ENCODE measurements at regions not wholly inside any gene's neighbourhood (a gene's known extent, or its start where the extent isn't known, plus 50 kb on each side); places are given as distances from the start of the nearest gene placed in this dataset.
A peak's percentile ranks its signal among the peaks of the same experiment; 100 is the strongest.
"Not testable (repeated sequence)": the region's sequence is repeated elsewhere in the genome, so short reads cannot be mapped to it uniquely, and the experiment has no call there.

DNA sequence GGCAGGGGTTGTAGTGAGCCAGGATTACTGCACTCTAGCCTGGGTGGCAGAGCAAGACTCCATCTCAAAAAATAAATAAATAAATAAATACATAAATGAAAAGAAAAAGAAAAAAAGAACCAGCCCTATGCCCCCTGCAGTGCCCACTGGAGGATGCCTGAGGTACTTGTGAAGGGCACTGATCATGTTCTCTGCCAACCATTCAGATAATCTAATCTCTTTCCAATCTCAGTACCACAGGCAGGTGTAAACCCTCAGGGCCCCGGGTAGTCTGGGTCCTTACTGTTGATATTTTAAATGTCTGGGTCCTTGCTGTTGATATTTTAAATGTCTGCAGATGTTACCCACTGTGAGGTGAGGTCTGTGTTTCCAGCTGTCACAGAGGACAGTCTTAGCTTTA is 321.8 kb upstream of the ADCY2 start:
- Mint-ChIP-seq H3K4me1 (no peaks in the 10 kb centered on the region), H3K27me3 (no peaks in the 10 kb centered on the region), H3K4me3 (no peak overlapping the region), H3K9me3 (peaks cover 0 to 2% (median 0%) of the 10 kb centered on the region in 3 donors), H3K36me3 (peaks cover 2% of the 10 kb centered on the region), H3K27ac (no peak overlapping the region)

DNA sequence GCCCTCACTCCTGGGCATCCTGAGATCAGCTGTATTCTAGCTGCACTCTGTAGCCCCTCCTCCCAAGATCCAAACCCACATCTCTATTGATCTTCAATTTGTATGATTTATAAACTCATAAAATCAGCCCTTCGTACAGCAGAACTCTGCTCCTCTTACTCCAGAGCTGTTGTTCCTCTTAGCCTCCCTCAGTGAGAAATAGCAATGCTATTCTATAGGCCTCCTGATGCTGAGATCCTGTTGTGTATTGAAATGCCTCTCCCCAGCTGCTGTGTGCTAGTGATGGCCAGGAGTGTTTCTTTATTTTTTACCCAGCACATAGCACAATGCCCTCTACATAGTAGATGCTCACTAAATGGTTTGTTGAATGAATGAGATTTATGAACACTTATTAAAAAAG is 320.5 kb upstream of the ADCY2 start:
- Mint-ChIP-seq H3K36me3 (peaks cover 2% of the 10 kb centered on the region), H3K4me1 (no peaks in the 10 kb centered on the region), H3K4me3 (no peak overlapping the region), H3K27ac (no peak overlapping the region), H3K9me3 (peaks cover 0 to 2% (median 0%) of the 10 kb centered on the region in 3 donors), H3K27me3 (no peaks in the 10 kb centered on the region)

- Mint-ChIP-seq H3K4me3 (no peak overlapping the region), H3K9me3 (peaks cover 0 to 2% (median 0%) of the 10 kb centered on the region in 3 donors), H3K36me3 (peaks cover 4% of the 10 kb centered on the region), H3K4me1 (no peaks in the 10 kb centered on the region), H3K27ac (no peak overlapping the region), H3K27me3 (no peaks in the 10 kb centered on the region)
Observed at GRCh38 chr5:7078101-7078500, 317.8 kb upstream of the ADCY2 start.

DNA sequence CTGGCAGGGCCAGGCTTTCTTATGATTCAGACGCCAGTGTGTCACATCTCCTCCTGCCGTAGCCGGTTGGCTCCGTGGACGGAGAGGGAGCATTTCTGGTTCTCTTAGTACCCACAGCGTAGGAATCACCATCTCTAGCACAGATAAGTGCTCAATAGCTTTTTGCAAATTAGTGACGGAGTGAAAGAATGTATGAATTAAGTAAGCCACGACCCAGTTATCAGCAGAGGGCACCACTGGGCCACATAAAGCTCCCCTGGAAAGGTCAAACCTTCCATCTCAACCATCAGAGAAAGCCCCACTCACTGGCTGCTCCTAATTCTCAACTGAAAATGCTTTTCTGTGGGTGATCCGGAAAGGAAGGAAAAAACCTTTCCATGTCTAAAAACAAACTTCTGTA is 317.0 kb upstream of the ADCY2 start:
- no peak overlapping the region for H3K4me3 Mint-ChIP-seq
- H3K9me3 Mint-ChIP-seq, result peaks cover 0 to 2% (median 0%) of the 10 kb centered on the region in 3 donors
- no peaks in the 10 kb centered on the region for H3K27me3 Mint-ChIP-seq
- H3K27ac Mint-ChIP-seq, result peak overlapping the region in 1 of 3 donors; percentile 41
- peaks cover 4% of the 10 kb centered on the region for H3K36me3 Mint-ChIP-seq
- no peaks in the 10 kb centered on the region for H3K4me1 Mint-ChIP-seq

GRCh38 chr5:7080501-7080900 is 315.4 kb upstream of the ADCY2 start:
- no peak overlapping the region for H3K27ac Mint-ChIP-seq
- no peak overlapping the region for H3K4me3 Mint-ChIP-seq
- no peaks in the 10 kb centered on the region for H3K4me1 Mint-ChIP-seq
- peaks cover 0 to 2% (median 0%) of the 10 kb centered on the region in 3 donors for H3K9me3 Mint-ChIP-seq
- H3K27me3 Mint-ChIP-seq, result no peaks in the 10 kb centered on the region
- peaks cover 4% of the 10 kb centered on the region for H3K36me3 Mint-ChIP-seq

GRCh38 chr5:7087719-7088297 is 308.1 kb upstream of the ADCY2 start:
- no peaks in the 10 kb centered on the region for H3K36me3 Mint-ChIP-seq
- no peak overlapping the region for H3K27ac Mint-ChIP-seq
- no peak overlapping the region for H3K4me3 Mint-ChIP-seq
- peaks cover 2 to 8% (median 2%) of the 10 kb centered on the region in 3 donors for H3K9me3 Mint-ChIP-seq
- H3K4me1 Mint-ChIP-seq, result peaks cover 0 to 1% (median 0%) of the 10 kb centered on the region in 3 donors
- no peaks in the 10 kb centered on the region for H3K27me3 Mint-ChIP-seq

- no peaks in the 10 kb centered on the region for H3K27me3 Mint-ChIP-seq
- no peak overlapping the region for H3K4me3 Mint-ChIP-seq
- peaks cover 0 to 1% (median 0%) of the 10 kb centered on the region in 3 donors for H3K4me1 Mint-ChIP-seq
- H3K36me3 Mint-ChIP-seq, result no peaks in the 10 kb centered on the region
- peaks cover 2 to 8% (median 2%) of the 10 kb centered on the region in 3 donors for H3K9me3 Mint-ChIP-seq
- H3K27ac Mint-ChIP-seq, result no peak overlapping the region
Observed at GRCh38 chr5:7088849-7089248, 307.1 kb upstream of the ADCY2 start.

DNA sequence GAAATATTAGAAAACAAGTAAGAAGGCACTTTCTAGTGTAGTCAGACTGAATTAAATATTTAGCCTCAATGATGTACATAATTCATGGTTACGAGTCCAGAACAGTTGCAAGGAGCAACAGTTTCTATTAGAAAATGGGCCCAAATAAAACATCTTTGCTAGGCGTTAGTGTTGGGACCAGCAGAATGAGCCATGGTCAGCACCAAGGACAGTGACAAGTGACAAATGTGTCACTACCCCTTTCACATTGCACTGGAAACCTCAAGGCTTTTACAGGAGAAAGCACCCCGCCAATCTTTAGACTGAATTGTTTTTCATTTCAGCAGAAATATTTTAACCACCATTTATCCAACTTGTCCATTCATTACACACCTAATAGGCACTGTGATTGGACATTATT is 301.3 kb upstream of the ADCY2 start:
- Mint-ChIP-seq H3K4me3 (no peak overlapping the region), H3K9me3 (peaks cover 0 to 4% (median 2%) of the 10 kb centered on the region in 3 donors), H3K4me1 (peaks cover 0 to 1% (median 0%) of the 10 kb centered on the region in 3 donors), H3K36me3 (no peaks in the 10 kb centered on the region), H3K27ac (no peak overlapping the region), H3K27me3 (no peaks in the 10 kb centered on the region)

DNA sequence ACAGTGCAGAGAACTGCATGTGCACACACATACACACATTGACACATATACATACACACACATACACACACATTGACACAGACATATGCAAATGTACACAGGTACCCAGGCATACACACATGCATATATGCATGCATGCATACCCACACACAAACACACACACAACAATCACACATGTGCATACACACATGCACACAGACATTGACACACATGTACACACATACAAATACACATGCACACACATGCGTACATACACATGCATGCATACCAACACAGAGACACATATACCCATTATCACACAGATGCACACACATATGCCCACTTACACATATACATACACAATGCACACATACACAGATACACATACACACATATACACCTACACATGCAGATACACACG is 299.6 kb upstream of the ADCY2 start:
- Mint-ChIP-seq H3K4me3 (no peak overlapping the region), H3K27ac (no peak overlapping the region), H3K36me3 (no peaks in the 10 kb centered on the region), H3K27me3 (no peaks in the 10 kb centered on the region), H3K9me3 (peaks cover 1 to 3% (median 1%) of the 10 kb centered on the region in 3 donors), H3K4me1 (no peaks in the 10 kb centered on the region)

GRCh38 chr5:7105358-7105757 is 290.6 kb upstream of the ADCY2 start:
- Mint-ChIP-seq H3K27me3 (no peaks in the 10 kb centered on the region), H3K4me1 (no peaks in the 10 kb centered on the region), H3K4me3 (no peak overlapping the region), H3K9me3 (peaks cover 1 to 4% (median 3%) of the 10 kb centered on the region in 3 donors), H3K27ac (no peak overlapping the region), H3K36me3 (no peaks in the 10 kb centered on the region)

GRCh38 chr5:7117961-7118360 is 278.0 kb upstream of the ADCY2 start:
- H3K4me3 Mint-ChIP-seq, result no peak overlapping the region
- H3K27me3 Mint-ChIP-seq, result no peaks in the 10 kb centered on the region
- H3K27ac Mint-ChIP-seq, result no peak overlapping the region
- no peaks in the 10 kb centered on the region for H3K4me1 Mint-ChIP-seq
- peaks cover 4 to 8% (median 4%) of the 10 kb centered on the region in 3 donors for H3K9me3 Mint-ChIP-seq
- no peaks in the 10 kb centered on the region for H3K36me3 Mint-ChIP-seq

GRCh38 chr5:7131680-7132079 is 264.3 kb upstream of the ADCY2 start:
- H3K27me3 Mint-ChIP-seq, result no peaks in the 10 kb centered on the region
- H3K9me3 Mint-ChIP-seq, result peaks cover 0 to 10% (median 4%) of the 10 kb centered on the region in 3 donors

GRCh38 chr5:7146886-7147285 is 249.1 kb upstream of the ADCY2 start:
- H3K4me3 Mint-ChIP-seq, result no peak overlapping the region
- no peak overlapping the region for H3K27ac Mint-ChIP-seq
- peaks cover 0 to 5% (median 2%) of the 10 kb centered on the region in 3 donors for H3K9me3 Mint-ChIP-seq

More at GRCh38 chr5:7131680-7132079, 264.3 kb upstream of the ADCY2 start:
- Mint-ChIP-seq H3K4me3 (no peak overlapping the region), H3K4me1 (no peaks in the 10 kb centered on the region), H3K27ac (no peak overlapping the region), H3K36me3 (no peaks in the 10 kb centered on the region)

GRCh38 chr5:7157083-7157482 is 238.9 kb upstream of the ADCY2 start:
- Mint-ChIP-seq H3K27ac (no peak overlapping the region), H3K4me3 (no peak overlapping the region), H3K36me3 (peaks cover 1% of the 10 kb centered on the region), H3K4me1 (no peaks in the 10 kb centered on the region), H3K9me3 (peaks cover 8 to 30% (median 24%) of the 10 kb centered on the region in 3 donors), H3K27me3 (no peaks in the 10 kb centered on the region)

More at GRCh38 chr5:7146886-7147285, 249.1 kb upstream of the ADCY2 start:
- Mint-ChIP-seq H3K36me3 (peaks cover 3% of the 10 kb centered on the region), H3K27me3 (no peaks in the 10 kb centered on the region), H3K4me1 (no peaks in the 10 kb centered on the region)

- peaks cover 0 to 3% (median 0%) of the 10 kb centered on the region in 3 donors for H3K9me3 Mint-ChIP-seq
- no peak overlapping the region for H3K27ac Mint-ChIP-seq
- H3K27me3 Mint-ChIP-seq, result no peaks in the 10 kb centered on the region
- no peaks in the 10 kb centered on the region for H3K36me3 Mint-ChIP-seq
- no peak overlapping the region for H3K4me3 Mint-ChIP-seq
- no peaks in the 10 kb centered on the region for H3K4me1 Mint-ChIP-seq
Observed at GRCh38 chr5:7169240-7169878, 226.6 kb upstream of the ADCY2 start.

DNA sequence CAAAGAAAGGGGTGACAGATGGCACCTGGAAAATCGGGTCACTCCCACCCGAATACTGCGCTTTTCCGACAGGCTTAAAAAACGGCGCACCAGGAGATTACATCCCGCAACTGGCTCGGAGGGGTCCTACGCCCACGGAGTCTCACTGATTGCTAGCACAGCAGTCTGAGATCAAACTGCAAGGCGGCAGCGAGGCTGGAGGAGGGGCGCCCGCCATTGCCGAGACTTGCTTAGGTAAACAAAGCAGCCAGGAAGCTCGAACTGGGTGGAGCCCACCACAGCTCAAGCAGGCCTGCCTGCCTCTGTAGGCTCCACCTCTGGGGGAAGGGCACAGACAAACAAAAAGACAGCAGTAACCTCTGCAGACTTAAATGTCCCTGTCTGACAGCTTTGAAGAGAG is 225.2 kb upstream of the ADCY2 start:
- H3K4me1 Mint-ChIP-seq, H3K36me3 Mint-ChIP-seq, H3K4me3 Mint-ChIP-seq, H3K27me3 Mint-ChIP-seq, H3K27ac Mint-ChIP-seq, H3K9me3 Mint-ChIP-seq: not testable (repeated sequence)

Data from IgD-negative memory B cell (primary cell).